HG03139 (cell line): ENCODE measurements at regions not wholly inside any gene's neighbourhood (a gene's known extent, or its start where the extent isn't known, plus 50 kb on each side); places are given as distances from the start of the nearest gene placed in this dataset.
"Not testable (repeated sequence)": the region's sequence is repeated elsewhere in the genome, so short reads cannot be mapped to it uniquely, and the experiment has no call there.

Experiments
- ATAC-seq: cut with Tn5 transposase; IDR thresholded peaks from one replicate; pipeline ENCODE4 v1.9.1; 2021; ENCODE audit not compliant: unreplicated experiment

DNA sequence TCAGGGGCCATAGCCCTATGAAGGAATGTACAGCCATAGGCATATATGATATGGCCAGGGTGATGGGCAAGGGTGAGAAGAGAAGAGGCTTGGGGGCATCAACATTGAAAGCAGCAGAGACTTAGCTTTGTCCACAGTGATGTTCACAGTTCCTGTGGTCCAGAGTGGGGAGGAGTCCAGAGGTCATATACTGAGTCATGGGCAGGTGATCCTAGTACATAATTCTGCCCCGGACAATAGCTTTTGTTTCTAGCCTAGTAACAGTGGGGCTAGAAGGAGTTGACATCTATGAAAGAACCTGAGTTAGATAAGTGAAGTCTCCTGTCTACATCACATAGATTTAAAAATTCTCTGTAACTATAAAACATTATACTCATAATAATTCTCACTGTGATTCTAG lies 496.3 kb upstream of the TNP1 start:
- ATAC-seq, result no peak

DNA sequence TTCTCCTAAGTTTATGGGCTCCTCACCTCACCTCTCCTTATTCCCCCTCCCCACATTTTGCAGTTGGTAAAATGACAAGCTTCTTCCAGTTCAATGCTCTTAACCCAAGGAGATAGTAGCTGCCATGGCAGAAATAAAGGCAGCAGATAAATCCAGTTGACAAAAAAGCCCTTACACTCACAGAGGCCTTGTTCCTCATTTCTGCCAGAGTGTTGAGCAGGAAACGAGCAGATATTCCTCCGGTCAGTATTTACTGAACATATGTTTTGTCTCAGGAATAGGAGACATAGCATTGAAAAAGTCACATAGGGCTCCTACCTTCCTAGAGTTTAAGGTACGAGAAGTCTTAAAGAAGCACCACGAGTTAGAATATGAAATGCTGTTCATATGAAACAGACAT lies 493.7 kb upstream of the TNP1 start:
- ATAC-seq, result no peak

DNA sequence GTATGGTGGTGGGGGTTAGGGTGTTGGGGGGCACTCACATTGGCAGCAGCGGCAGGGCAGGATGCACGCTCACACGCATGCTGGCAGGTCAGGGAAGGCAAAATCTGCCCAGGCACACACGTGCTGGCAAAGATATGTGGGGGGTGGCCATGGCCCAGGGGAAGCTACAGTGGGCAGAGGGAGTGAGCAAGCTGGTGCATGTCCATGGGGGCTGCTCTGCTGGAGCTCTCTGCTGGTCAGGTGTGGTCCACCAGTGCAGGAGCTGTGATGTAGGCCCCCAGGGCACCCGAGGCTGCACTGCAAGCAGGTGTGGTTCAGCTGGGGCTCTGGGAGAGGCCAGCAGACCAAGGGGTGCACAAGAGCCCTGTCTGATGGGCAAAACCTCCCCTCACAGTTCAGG lies 491.5 kb upstream of the TNP1 start:
- ATAC-seq, result no peak

DNA sequence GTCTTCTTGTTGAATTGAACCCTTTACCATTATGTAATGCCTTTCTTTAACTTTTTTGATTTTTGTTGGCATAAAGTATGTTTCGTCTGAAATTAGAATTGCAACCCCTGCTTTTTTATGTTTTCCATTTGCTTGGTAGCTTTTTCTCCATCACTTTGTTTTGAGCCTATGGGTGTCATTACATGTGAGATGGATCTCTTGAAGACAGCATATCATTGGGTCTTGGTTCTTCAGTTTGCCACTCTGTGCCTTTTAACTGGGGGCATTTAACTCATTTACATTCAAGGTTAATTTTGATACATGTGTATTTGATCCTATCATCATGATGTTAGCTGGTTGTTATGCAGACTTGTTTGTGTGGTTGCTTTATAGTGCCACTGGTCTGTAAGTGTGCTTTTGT lies 489.4 kb upstream of the TNP1 start:
- ATAC-seq, result no peak

DNA sequence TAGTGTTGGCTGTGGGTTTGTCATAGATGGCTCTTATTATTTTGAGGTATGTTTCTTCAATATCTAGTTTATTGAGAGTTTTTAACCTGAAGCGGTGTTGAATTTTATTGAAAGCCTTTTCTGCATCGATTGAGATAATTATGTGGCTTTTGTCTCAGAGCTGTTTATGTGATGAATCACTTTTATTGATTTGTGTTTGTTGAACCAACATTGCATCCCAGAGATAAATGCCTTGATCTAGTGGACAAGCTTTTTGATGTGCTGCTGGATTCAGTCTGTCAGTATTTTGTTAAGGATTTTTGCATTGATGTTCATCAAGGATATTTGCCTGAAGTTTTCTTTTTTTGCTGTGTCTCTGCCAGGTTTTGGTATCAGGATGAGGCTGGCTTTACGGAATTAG lies 487.8 kb upstream of the TNP1 start:
- ATAC-seq, result not testable (repeated sequence)

DNA sequence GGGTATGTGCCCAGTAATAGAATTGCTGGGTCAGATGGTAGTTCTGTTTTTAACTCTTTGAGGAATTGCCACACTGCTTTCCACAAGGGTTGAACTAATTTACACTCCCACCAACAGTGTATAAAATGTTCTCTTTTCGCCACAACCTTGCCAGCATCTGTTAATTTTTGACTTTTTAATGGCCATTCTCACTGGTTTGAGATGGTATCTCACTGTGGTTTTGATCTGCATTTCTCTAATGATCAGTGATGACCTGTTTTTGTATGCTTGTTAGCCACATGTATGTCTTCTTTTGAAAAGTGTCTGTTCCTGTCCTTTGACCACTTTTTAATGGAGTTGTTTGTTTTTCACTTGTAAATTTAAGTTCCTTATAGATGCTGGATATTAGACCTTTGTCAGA lies 486.2 kb upstream of the TNP1 start:
- ATAC-seq, result not testable (repeated sequence)

DNA sequence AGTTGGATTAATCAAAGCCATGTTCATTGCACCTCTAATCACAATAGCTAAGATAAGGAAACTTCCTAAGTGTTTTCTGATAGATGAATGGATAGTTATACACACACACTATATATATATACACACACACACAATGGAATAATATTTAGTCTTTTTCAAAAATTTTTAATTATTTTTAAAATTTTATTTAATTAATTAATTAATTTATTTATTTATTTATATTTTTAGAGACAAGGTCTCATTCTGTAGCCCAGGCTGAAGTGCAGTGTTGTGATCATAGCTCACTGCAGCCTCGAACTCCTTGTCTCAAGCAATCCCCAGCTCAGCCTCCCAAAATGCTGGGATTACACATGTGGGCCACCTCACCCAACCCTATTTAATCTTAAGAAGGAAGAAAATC lies 481.0 kb upstream of the TNP1 start:
- no peak for ATAC-seq

DNA sequence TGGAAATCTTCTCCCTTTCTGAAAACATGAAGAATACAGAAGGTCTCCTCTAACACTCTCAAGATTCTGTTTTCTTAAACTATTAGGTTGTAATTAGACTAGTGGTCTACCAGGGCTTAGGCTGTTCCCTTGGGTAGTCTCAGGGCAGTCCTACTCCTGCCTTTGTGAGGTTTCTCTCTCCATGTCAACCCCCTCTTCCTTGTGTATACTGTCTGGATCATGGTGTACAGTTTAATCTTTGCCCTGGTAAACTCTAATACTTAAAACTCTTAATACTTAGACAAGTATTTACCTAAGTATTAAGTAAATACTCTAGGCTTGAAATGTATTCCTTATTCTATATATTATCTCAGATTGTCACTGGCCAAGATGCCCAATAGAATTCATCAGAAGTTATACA lies 480.3 kb upstream of the TNP1 start:
- no peak for ATAC-seq

DNA sequence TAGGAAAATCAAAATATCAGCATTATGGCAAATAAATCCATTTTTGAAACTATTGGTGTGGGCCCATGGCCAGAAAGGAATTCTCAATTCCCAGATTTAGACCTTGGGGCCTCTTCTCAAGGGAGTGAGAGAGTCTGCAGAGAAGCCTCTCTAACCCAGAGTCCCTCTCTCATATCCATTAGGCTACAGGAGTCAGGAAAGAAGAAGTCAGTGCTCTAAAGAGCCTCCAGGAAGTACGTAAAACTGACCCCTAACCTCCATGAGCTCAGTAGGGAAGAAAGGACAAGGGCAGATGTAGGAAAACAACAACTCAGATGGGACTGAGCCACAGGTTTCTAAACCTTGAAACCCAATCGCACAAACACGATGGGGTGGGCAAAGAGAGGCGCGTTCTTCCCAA lies 479.9 kb upstream of the TNP1 start:
- no peak for ATAC-seq

DNA sequence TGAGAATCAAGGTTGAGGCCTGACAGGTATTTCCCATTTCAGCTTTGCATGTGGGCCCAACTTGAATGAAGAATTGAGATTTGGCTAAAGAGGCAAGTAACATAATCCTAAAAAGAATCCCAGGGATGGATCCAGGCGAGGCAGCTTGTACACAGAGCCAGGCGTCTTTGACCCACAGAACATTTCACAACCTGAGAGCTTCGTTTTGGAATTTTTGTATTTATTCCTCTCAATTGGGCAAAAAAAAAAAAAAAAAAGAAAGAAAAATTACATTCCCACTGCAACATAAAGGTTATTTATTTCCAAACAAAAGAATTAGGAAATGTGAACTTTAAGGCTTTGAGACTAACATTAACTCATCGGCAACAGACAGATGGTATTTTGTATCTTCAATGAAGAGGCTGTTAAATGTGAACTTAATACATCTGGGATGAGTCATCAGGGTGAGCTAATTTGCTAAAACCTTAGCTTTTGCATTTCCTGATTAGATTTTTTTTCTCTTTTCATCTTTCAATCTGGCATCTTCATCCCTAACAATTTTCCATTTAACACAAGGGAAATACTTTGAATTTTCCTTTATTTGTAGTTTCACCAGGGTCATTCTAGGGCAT lies 478.5 kb upstream of the TNP1 start:
- ATAC-seq, result no peak

DNA sequence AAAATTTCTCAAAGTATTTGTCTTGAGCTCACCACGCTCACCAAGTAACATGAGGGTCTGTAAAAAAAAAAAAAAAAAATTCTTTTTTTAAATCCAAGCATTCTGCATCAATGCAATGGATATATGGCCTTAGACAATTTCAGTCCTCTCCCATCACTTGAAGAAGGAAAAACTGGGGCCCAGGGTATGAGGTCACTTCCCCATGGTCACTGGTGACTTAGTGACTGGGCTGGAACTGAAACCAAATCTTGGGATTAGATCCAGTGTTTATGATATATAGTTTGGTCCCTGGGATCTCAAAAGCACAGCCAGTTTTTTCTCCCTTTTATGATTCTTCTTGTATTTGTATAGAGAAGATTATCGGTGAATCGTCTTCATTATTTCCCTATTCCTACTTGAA lies 477.9 kb upstream of the TNP1 start:
- ATAC-seq, result no peak

DNA sequence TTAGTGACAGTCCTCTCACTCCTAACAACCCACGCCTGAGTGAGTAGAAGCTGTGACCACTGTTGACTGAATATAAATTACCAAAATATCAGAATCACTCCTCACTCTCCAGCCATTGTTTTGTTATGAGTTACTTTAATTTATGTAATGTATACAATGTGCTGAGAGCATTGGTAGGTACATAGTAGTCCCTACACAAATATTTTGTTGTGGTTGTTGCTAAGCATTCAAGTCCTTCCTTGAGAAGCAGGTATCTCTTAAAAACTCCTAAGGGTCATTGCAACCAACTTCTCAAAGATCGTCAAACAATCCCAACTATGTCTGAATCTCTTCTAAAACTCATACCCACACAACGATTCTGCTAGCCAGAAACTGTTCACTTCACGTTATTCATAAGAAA lies 476.8 kb upstream of the TNP1 start:
- no peak for ATAC-seq

DNA sequence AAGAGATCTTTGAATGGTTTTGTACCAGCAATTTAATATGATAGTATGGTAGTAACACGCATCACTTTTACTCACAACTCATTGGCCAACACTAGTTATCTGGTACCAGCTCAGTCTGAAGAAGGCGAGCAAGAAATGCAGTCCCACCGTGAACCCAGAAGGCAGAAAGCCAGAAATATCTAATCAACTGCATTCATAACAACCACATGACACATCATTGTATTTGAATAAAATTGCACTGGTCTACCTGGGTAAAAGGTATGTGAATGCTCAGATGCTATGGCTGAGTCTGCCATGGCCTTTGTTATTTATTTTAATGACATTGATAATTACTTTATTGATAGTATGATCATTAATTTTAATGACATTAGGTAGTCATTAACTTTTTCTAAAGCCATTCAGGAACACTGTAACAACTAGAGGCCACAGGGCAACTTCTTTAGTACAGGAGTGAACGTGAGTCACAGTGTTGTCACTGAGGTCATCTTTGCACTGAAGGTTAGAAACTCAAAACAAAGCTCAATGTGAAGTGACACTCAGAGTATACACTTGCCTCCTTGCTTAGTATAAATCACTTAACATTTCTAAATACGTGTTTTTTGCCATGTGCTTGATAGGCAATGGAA lies 475.6 kb upstream of the TNP1 start:
- no peak for ATAC-seq

DNA sequence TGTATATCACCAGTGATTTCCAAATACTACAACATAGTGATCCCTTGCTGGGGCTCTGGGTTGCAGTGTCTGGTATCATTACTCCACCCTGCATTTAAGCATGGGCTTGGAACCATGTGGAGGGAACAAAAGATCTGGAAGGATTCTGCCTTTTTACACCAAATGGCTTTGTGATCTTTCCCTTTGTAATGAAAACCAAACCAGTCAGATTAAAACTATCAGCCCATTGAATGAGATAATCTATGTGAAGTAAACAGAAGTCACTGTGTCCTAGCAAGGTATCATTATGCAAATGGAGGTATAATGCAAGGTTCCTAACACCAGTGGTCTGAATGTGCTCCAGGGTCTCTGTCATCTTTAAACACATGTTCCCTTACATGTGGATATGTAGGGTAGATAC lies 474.7 kb upstream of the TNP1 start:
- no peak for ATAC-seq

DNA sequence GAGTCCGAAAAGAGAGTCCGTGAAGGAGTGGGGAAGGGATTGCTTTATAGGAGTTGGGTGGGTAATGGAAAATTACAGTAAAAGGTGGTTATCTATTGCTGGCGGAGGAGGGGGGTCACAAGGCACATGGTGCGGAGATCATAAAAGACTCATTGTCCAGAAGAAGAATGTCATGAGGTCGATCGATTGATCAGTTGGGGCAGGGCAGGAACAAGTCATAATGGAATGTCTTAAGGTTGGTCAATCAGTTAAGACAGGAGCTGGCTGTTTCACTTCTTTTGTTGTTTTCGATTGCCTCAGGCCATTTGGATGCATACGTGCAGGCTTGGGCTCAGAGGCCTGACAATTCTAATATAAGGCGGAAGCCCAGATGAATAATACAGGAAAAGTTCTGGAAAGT lies 473.0 kb upstream of the TNP1 start:
- no peak for ATAC-seq

DNA sequence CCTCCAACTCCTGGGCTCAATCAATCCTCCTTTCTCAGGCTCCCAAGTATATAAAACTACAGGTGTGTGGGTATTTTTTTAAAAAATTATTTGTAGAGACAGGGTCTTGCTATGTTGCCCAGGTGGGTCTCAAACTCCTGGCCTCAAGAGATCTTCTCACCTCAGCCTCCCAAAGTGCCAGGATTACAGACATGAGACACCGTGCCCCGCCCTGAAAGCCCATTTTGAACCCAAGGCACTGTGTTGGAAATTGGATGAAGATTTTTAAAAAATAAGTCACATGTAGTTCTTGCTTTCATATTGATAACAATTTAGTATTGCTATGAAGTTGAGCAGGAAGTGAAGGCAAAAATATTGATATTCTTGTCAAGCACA lies 472.5 kb upstream of the TNP1 start:
- no peak for ATAC-seq

DNA sequence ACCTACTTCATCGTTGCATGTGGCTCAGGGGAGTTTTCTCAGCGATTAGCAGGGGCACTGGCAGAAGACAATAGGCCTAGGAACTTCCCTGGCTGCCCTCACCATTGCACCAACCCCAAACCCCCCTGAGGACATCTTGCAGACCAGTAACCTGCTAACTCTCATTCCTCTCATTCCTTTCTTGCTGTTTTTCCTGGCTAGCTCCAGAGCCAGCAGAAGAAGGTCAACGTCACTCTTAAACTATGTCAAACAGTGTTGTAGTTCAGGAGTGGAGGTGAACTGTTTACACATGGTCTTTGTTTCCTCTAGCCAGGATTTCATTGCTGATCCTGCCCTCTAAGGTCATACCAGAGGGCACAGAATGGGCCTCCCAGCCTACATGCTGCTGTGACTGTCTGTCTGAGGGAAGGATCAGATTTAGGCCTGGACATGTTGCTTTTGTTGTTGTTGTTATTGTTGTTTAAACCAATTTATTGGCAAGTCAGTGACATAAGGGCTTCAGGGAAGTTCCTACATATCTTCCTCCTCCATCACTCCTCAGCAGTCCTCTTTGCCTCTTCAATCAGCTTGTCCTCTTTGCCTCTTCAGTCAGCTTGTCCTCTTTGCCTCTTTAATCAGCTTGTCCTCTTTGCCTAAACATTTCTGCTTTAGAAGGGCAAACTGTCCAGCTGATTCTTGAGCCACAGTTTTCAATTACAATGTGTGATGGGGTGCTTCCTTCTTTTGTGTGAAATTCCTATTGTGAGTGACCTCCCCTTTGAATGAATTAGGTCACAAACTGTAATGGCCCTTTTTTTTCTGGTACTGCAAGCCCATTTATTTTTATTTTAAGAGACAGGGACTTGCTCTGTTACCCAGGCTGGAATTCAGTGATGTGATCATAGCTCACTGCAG lies 471.9 kb upstream of the TNP1 start:
- no peak for ATAC-seq

DNA sequence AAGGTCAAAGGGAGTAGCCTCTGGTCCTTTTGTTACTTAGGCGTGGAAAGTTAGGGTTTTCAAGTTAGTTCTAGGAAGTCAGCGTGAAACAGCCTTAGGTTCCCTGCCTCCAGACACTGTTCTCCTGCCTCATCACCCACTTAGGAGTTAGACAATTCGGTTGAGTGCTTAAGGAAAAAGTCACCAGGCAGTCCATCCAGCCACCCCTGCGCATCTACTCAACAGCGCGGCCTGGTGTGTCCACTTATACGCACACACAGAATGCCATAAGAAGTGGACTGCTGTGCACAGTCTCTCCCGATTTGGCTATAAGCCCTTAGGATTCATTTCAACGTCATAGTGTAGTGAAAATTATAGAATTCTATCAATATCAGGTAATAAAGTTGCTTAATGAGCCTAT lies 470.8 kb upstream of the TNP1 start:
- no peak for ATAC-seq

DNA sequence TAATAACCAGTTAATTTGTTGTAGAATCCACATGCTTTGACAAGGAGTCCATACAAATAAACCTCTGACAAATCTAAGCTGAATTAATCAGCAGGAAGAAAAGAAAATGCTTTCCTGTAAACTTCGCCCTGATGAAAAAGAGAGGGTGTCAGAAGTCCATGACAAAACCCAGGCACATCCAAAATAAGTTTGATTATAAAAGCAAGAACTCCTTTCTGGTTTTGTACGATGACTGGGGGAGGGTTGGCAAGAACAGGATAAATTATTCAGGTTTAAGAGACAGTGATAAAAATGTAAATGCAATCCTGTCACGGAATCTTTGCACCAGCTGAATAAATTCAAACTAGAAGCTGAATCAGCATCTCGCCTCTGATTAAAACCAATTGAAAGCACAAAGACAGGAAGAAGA lies 469.2 kb upstream of the TNP1 start:
- no peak for ATAC-seq

DNA sequence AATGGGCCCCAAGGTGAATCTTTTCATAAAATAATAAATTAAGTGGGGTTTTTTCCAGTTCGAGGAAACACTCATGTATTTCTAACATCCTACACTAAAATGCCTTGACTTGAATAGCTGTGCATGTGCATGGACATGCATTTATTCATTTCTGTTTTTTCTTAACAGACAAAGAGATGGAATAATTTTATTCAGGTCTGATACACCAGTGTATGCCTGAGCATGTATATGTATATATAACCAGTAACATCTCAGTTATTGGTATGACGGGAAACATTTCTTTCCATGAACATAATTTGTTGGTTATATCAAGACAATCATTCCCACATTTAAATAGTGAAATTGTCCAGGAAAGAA lies 468.7 kb upstream of the TNP1 start:
- ATAC-seq, result no peak

DNA sequence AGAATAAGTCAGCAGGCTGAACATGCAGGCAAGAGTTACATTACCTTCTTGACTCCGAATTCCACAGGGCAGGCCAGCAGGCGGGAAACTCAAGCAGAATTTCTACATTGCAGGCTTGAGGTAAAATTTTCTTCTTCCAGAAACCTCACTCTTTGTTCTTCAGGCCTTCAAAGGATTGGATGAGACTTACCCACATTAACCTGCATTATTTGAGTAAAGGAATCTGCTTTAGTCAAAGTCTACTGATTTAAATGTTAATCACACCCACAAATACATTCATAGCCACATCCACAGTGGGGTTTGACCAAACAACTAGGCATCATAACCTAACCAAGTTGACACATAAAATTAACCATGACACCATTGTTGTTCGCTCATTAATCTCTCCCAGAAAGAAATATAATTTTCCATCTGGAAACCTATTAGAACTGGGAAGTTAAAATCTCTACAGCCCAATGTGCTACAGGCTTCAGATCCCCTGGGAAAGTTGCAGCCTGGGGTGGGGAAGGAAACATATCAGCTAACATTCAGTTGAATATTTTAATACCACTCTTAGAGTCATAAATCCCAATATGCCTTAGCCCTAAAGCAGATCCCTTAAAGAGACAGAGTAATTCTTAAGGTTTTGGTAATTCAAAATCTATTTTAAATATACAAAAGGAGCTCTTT lies 468.2 kb upstream of the TNP1 start:
- ATAC-seq, result no peak
